ENCODE measurements at regions not wholly inside any gene's neighbourhood (a gene's known extent, or its start where the extent isn't known, plus 50 kb on each side); places are given as distances from the start of the nearest gene placed in this dataset.
"Not testable (repeated sequence)": the region's sequence is repeated elsewhere in the genome, so short reads cannot be mapped to it uniquely, and the experiment has no call there.

DNA sequence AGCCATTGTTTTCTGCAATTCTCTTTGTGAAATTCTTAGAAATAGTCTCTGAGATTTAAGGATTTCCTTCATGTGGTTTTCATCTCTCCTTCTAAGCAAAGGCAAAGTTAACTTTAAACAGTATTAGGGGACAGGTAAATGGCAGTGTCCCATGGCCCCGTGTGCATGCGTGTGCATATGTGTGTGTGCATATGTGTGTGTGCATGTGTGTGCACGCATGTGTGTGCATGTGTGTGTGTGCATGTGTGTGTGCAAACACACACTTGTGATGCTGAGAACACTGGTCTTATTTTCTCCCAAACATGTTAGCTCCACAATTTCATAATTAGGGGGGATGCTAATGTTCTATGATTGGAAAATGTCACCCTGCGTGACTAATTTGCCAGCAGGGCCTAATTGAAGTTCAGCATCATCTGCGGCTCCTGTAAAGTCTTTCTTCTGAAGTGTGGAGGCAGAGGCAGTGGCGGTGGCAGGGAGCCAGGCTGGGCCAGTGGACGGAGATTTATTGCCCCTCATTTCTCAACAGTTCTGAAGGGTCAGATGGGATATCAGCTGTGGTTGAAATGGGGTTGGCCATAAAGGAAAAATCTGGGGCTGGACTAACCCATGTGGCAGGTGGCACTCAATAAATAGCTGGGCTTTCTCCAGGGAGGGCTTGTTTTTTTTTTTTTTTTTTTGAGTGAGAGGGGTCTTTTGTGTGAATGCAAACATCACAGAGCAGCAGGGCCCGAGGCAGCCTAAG is 289.3 kb upstream of the PODXL start:
- no peak for DNase-seq

GRCh38 chr7:131844369-131844768 is 287.9 kb upstream of the PODXL start:
- no peak for DNase-seq

GRCh38 chr7:131843898-131844331 is 287.5 kb upstream of the PODXL start:
- no peak for DNase-seq

- DNase-seq = no peak
Measured at GRCh38 chr7:131839967-131840690, 283.7 kb upstream of the PODXL start.

DNA sequence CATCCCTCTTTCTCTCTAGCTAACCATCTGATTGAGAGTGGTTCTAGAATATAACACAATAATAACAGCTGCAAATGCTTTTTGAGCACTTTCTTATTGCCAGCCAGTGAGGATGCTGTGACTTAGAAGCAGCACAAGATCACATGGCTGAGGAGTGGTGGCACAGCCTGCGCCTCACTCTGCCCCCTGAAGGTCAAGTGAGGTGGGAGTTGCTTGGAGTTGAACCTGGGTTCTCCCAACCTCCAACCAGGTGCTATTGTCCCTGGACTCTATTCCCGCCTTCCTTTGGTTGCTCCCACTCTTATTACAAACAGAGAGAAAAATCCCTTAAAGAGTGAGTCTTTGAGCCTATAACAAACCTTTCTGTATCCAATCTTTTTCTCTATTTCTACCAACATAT is 280.3 kb upstream of the PODXL start:
- DNase-seq = no peak

DNA sequence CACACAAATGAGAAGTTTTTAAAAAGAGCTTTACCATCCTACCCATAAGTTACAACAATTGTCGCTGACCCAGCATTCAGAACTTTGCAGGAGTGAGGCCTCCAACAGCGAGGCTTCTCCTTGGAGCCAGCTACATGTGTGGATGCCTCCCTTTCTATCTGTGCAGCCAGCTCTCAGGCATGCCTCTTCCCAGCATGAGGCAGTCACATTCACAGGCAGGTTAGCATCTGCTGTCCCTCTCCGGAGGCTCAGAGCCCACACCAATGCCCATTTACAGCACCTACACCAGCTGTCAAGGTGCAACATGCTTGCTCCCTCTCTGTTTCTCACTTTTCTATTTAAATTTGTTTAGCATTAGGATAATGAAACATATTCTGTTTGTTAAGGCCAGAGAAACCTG is 278.7 kb upstream of the PODXL start:
- DNase-seq = no peak

DNA sequence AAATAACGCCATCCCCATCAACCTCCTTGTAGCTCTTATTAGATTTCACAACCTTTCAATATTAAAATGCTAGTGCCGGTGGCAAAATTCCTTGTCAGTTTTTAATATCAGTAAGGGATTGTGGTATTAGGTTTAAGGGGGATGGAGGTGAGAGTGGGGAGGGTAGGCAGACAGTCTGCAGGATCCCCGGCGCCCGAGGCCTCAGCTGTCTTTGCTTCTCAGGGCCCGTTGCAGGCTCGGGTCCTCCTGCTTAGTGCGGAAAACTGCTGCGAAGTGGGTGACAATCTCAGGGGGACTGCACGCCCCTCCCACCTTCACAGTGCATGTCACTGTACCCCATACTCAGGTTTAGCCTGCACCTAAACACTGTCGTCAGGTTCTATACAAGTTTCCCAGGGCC is 274.3 kb upstream of the PODXL start:
- DNase-seq = no peak

DNA sequence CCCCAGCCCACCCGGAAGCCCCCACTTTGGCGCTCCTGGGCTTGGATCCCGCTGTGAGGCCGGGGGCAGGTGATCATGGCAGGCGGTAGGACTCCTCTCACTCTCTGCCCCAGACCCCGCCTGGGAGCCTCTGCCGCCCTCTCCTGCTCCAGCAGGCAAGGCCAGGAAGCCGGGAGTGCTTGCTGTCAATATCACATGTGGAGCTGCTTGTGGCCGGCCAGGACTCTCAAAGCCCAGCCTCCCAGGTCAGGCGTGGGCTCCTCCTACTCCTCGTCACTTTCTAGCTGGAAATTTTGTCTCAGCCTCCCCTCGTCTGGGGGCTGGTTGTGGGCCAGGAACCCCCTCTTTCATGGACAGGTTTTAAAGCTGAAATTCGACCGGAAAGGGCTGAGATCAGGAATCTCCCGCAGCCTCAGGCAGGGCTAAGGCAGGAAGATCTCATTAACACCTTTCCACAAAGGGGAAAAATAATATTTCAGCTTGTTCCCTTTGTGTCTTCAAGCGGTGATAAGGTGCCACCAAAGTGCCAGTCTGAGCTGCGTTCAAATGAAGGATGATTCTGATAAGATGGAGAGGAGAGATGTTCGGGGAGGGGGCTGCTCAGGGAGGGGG is 273.6 kb upstream of the PODXL start:
- no peak for DNase-seq

- no peak for DNase-seq
Measured at GRCh38 chr7:131827421-131827820, 271.0 kb upstream of the PODXL start.

- DNase-seq = no peak
Measured at GRCh38 chr7:131826960-131827359, 270.5 kb upstream of the PODXL start.

DNA sequence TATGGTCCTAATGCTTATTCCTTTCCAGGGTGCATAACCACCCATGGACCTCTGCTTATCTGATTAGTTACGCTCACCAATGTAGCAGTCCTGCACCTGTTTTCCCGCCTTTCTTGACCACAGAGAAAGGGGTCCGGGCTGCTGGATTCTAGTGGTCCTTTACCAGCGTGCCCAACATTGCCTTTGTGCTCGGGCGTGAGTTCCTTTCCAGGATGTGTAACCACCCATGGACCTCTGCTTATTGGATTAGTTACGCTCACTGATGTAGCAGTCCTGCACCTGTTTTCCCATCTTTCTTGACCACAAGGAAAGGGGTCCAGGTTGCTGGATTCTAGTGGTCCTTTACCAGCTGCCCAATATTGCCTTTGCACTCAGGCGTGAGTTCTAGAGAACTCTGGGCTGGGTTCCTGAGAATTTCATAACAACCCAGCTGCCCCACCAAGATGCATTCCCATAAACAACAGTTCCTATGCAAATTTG is 267.6 kb upstream of the PODXL start:
- not testable (repeated sequence) for DNase-seq

DNA sequence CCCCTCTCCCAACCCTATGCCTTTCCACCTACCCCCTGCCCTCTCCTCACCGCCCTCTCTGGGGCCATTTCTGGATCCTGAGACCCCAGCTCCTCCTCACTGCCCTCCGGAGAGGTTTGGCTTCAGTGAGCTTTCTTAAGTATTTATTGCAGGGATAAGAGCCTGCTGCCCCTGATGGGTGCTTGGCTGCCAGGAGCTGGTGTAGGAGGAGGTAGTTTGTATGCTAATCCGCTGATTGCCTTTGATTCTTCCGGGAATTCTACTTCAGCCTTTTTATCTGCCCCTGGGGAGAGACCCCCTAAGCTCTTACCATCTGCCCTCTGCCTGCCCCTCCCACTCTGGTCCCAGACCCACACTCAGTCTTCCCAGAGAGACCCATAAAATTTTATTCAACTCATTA is 263.5 kb upstream of the PODXL start:
- DNase-seq = no peak

- no peak for DNase-seq
Measured at GRCh38 chr7:131816391-131817007, 260.1 kb upstream of the PODXL start.

DNA sequence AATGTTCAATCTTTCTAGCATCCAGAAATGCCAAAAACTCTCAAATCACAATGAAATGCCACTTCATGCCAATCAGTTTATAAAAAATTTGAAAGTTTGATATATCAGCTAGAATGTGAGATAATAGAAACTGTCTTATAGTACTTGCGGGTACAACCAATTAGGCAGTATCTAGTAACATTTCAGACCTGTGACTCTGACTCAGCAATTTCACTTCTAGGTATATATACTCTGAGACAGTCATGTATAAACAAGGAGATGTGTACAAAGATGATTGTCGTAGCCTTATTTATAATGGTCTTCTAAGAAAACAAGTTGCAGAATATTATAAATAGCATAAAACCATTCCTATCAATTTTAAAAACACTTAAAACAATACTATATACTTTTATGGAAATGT is 252.3 kb upstream of the PODXL start:
- no peak for DNase-seq

DNA sequence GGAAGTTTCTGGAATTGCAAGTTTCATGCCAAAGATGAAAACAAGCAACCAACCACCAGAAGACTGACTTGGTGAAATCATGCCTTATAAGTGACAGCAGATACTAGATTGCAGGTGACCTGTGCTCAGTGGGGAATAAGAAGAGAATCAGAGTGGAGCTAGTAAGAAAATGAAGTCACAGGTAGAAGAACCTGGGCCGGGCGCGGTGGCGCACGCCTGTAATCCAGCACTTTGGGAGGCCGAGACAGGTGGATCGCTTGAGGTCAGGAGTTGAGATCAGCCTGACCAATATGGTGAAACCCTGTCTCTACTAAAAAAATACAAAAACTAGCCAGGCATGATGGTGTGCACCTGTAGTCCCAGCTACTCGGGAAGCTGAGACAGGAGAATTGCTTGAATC is 251.7 kb upstream of the PODXL start:
- DNase-seq = not testable (repeated sequence)

GRCh38 chr7:131803816-131804215 is 247.4 kb upstream of the PODXL start:
- no peak for DNase-seq

DNA sequence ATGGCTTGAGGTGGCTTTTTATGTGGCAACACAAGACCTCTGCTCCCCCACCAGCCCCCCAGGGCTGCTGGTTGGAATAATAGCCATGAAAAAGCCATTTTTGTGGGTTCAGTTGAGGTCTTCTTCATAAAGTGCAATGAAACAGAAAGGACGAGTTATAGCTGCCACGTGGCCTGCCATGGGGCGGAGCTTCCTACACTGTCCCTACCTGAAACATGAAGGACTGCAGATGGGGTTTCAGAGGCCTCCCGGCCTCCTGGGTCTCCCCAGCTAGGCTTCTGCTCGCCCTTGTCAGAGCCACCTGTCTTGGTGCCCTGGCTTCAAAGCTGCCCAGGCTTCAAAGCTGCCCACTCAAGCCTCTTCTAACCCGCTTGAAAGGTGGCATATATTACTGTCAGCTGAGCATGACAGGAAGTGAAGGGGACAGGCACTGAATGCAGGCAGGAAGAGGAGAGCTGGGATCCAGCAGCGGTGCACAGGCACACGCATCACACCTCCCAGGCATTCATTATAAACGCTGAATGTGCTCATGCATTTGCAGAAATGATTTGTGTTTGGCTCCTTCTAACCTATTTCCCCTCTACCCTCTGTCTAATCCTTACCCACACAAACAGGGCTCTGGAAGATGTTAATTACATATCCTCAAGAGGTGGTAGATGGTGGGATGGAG is 245.9 kb upstream of the PODXL start:
- DNase-seq = no peak

DNA sequence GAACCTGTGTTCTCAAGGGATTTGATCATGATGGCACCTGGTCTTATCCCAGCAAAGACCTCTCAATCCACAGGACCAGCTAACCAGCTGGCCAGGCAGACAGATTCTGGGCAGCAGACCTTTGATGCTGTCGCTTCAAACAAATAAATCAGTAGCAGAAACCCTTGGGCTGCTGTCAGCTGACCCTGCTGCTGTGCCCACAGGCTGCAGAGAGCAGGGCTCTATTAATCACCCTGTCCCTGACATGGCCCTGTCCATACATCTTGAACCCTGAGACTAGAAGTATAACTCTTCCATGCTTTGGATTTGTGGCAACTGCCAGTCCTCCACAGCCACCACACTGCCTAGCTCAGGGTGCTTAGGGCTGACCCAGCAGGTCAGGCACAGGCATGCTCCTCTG is 244.1 kb upstream of the PODXL start:
- no peak for DNase-seq

- no peak for DNase-seq
Measured at GRCh38 chr7:131800008-131800407, 243.6 kb upstream of the PODXL start.

DNA sequence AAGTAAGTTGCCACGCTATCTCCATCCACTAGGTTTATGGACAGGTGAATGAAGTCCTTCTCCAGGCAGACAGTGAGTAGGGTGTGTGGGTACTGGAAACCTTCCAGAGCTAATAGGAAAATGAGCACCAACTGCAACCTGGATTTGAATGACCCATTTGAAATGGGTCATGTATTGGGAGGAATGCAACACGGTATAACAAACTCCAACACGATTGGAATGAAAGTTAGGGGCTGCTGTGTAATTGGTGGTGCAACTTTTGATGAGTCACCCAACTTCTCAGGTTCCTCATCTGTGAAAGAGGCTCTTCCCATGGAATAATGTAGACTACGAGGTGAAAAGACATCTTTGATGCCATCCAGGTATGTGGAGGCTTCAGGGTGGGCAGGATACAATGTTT is 241.4 kb upstream of the PODXL start:
- DNase-seq = no peak

DNA sequence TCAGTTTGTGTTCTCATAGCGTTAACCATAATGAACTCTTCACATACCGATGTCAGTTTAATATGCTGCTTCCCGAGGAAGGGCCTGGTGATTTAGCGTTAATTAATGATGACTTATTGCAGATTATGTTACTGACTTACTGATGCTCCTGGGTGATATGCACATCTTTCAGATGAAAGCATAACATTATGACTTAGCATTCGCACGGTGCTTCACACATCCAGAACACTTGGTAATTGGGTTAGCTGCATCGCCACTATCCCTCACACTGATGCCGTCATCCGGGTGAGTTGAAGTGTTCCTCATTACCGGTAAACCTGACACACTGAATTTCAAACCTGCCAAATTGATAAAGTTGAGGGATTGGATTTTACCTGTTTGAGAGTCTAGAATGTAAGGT is 239.0 kb upstream of the PODXL start:
- no peak for DNase-seq

DNA sequence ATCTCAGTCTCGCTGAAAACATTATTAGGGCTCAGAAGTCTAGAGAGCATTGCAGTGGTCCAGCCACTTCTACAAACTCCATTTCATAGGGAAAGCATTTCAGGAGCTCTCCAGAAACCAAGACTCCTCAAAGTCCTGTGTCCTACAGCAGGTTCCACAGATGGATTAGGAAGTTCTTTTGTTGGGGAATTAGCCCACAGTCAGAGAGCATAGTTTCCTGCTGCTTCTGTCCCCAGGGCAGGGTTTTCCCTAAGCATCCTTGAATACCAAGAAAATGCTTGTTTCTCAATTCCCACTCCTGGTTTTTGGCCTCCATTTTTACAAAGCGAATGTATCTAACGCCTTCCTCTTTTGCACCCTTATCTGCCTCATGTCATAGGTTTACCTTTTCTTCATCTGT is 235.9 kb upstream of the PODXL start:
- DNase-seq = no peak

DNA sequence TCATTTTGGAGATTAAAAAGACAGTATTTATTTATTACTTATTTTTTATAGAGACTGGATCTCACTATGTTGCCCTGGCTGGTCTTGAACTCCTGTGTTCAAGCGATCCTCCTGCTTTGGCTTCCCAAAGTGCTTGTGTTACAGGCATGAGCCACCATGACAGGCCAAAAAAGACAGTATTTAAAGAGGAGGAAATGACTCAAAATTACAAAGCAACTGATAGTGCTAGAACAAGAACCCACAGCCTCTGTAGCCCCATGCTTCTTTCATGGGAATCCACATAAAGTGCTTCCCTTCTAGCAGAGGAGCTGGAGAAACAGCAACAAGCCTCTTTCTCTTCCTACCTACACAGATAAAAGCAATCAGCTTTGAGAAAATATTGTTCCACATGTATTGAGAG is 230.7 kb upstream of the PODXL start:
- no peak for DNase-seq

Measured in CD4-positive, alpha-beta T cell treated with Interleukin-12 subunit alpha and Interleukin-12 subunit beta, for 1 hour (primary cell).